SKM-1 treated with dmso at 0.1 percent for 144 hours (cell line): ENCODE measurements at regions not wholly inside any gene's neighbourhood (a gene's known extent, or its start where the extent isn't known, plus 50 kb on each side); places are given as distances from the start of the nearest gene placed in this dataset.
A peak's percentile ranks its signal among the peaks of the same experiment; 100 is the strongest.

Experiments
- DNase-seq: peaks from one replicate; lab custom pipeline; 2025; ENCODE audit not compliant: unreplicated experiment; lab: John Stamatoyannopoulos, UW

DNA sequence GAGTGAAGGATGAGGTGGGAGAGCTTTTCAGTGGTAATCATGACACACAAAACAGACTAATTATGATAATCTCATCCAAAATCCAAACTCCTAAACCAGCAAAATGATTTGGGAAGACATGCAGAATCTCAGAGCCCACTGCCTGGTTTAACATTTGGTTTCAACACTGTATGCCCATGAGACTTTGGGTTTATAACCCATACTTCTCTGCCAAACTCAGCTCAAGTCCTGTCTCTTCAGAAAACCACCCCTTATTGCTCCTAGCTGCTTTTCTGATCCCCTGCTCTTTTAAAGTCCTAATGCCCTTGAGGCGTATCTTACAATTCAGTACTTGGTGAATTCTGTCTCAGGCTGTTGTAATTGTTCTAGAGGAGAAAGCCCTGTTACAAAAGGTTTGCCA lies 593.0 kb upstream of the ID2 start:
- no peak for DNase-seq

DNA sequence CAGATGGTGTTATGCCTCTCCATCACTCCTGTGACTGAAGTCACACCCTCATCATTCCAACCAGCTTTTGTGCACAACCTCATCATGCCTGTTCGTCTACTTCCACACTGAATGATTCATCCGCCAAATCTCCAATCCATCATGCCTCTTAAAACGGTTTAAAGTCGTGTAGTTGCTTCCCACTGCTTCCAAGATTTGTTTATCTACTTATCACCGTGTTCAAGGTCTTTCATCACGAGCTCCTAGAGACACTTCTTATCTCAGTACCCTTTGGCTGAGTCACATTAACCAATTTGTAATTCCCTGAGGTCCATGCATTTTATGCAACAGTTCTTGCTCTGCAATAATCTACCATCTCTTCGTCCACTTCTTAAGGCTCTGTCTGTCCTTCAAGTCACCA lies 592.3 kb upstream of the ID2 start:
- no peak for DNase-seq

- DNase-seq = peak; percentile 61
These were observed 590.8 kb upstream of the ID2 start for GRCh38 chr2:8090748-8091700.

- no peak for DNase-seq
These were observed 587.3 kb upstream of the ID2 start for GRCh38 chr2:8094526-8094925.

DNA sequence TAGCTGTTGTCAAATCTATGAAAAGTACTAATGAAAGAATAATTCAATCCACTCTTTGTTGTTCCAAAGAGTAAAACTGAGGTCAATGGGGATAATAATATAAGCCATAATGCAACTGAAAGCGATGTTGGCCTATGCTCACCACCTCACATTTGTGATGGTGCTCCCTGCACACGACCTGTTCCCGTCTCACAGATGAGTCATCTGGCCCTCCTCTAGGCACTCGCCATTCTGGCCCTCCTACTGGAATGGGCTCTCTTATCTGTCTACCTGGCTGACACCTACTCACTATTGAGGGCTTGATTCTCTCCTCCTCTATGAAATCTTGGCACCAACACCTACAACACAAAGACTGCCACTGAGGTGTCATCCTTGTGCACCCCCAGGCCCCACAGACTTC lies 585.9 kb upstream of the ID2 start:
- no peak for DNase-seq

DNA sequence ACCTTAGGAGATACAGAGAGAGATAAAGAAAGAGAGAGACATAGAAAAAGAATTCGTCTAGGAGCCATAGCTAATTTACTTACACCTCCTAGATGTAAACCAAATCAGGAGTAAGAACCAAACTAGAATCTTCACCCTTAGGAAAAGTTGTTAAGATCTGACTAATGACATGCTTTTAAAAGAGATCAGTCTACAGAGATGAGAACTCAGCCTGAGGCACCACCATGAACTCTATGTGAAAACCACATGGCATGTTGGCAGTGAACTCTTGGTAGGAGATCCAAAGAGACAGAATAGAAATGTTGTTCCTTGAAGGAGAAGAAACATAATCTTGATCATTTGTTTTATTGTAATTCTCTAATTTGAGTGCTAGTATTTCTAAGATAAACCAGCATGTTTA lies 585.4 kb upstream of the ID2 start:
- DNase-seq = no peak

DNA sequence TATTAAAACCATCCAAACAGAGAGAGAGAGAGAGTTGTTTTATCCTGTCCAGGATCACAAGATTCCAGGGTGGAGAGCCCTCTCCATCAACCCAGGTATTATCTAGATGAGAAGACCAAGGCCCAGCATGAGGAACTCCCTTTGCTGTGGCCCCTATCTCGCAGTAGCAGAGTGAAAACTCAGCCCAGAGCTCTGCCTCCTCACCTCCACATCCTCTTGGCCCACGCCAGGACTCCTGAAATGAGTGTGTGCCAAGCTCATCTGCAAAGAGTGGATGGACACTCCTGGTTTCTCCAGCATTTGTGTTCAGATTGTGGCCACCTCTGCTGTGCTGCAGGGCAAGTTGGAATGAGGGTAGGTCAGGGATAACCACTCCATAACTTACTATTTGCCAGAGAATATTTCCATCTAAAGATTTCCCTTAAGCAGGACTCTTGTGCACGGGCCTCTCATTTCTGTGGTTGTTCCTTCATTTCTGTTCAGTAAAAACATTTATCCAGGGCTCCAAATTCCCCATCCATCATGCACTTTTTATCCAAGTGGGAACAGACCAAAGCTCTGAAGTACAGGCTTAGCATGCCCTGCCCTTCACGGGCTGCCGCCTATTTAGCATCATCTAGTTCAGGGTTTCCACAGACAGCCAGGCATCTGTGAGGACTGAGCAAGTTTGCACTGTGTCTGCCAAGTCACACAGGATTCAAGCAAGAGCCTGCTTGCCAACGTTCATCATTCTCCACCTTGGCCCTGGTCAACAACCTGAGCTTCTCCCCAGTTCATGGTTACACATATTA lies 583.2 kb upstream of the ID2 start:
- no peak for DNase-seq

GRCh38 chr2:8099267-8099582 lies 582.6 kb upstream of the ID2 start:
- DNase-seq = no peak

DNA sequence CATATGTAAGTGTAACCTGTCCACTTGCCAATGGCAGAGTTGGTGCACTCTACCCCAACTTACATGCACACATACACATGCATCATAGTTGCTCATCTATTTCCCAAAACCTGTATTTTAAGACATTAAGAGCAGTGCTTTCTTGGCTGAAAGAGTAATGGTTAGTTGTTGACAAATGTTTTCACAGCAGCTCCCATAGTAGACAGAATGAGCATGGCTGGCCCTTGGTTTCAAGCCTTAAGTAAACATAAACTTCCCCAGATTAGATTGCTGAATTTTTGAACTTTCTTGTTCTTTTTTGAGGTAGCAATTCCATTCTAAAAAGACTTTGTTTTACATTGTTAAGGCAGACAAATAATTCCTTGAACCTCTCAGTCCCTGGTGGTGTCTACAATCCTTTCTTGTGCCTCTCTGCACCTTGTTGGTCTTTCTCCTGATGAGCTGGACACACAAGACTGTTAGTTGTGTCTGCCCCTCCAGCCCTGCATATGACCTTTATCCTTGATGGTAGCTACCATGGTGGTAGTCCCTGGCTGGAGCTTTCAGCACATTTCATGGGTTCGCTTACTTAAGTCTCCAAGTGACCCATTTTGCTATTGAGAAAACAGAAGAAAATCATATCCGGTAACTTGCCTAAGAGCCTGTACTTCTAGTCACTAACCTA lies 580.1 kb upstream of the ID2 start:
- no peak for DNase-seq

GRCh38 chr2:8102470-8102869 lies 579.4 kb upstream of the ID2 start:
- DNase-seq = no peak

DNA sequence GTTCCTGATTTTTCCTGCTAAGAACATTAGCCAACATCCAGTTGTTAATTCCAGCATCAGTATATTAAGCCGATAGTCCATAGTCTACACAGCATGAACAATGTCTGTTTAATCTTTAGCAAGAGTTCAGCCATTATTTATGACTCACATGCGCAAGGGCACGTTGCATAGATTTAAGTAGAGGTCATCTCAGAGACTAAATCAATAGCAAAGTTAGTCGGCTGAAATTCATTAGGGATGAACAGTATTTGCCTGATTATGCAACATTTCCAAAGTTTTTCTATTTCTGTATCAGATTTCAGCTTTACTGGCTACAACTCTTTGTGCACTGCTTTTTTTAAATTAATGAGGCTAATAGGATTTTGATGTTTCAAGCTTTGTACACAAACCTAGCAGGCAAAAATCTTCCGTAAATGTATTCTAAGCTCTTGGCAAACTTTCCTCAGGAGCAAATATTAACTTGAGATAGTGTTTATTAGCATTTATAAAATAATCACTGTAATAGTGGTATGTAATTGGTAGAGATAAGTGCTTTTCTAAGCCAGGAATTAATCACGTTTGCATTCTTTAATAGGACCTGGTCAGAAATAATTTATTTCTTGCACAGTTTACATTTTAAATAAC lies 578.7 kb upstream of the ID2 start:
- no peak for DNase-seq

- no peak for DNase-seq
These were observed 574.7 kb upstream of the ID2 start for GRCh38 chr2:8107150-8107549.

DNA sequence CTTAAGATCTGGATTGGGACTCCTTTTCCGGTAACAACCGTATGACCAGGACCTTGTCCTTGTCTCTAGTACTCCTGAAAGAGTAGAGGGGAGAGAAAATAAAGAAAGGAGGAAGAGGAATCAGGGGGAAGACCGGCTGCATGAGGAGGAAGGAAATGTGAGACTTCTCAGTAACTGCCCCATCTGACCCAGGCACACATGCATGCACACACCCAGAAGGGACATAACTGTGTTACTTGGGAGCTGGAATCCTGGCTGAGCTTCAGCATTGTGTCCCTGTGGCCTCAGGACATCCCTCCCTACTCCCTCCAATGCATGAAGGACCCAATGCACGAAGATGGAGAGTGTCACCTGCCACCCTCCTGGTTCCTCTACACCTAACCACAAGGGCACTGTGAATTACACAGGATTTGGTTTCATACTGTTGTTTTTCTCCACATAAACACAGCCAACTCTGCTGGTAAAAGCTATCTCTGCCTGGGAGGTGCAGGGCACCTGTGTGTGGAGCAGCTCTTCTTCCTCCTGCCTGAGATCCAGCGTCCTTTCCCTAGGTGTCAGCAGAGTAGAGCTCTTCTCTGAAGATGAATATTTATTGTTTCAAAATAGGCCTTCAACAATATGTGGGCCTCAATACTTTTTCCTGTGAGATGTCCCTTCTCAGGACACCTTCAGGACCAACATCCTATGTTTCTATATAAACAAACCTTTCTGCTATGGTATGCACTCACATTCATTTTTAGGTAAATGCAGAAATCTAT lies 574.1 kb upstream of the ID2 start:
- no peak for DNase-seq

DNA sequence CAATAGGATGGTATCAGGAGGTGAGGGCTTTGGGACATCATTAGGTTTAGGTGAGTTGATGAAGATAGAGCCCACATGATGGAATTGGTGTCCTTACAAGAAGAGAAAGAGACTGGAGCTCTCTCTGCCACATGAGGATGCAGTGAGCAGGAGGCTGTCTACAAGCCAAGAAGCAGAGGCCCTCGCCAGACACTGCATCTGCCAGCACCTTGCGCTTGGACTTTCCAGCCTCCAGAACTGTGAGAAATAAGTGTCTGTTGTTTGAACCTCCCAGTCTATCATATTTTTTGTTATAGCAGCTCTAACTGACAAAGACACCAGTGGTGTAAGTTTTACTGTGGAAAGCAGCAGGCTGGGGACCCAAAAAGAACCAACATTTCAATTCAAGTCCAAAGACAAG lies 571.1 kb upstream of the ID2 start:
- DNase-seq = no peak

GRCh38 chr2:8111193-8111592 lies 570.7 kb upstream of the ID2 start:
- DNase-seq = no peak

DNA sequence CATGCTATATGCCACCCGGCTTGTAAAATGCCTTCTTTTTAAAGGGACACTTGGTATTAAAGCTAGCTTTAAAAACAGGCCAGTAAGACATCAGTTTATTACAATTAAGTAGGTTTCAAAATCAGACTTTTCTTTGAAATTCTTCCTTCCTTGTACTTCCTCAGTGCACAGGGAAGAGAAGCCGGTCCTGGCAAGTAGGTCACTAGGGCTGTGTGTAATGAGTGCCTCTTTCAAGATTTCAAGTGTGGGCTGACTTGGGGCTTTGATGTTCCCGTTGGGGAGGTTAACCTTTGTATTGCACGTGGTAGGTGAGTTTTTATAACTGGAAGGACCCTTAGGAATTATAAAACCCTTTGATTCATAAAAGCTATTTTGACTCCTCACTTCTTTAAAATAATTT lies 566.4 kb upstream of the ID2 start:
- DNase-seq = no peak

DNA sequence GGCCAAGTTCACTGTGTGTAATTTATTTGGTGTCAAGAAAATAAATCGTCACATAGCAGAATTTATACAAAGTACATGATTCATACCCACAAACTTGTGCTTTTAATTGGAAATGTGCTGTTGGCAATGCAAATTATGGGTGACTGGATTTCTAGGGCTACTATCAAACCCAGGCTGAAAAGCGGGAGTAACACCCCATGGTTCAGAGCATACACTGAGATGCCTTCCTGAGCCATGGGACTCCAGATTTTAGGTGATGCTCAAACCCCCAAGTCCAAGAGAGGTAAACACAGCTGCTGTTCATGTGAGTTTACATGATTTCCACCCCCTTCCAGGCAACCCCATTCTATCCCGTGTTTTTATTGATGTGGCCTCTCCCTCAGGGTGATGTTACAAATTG lies 565.9 kb upstream of the ID2 start:
- no peak for DNase-seq

- DNase-seq = peak; percentile 64
These were observed 565.2 kb upstream of the ID2 start for GRCh38 chr2:8116661-8117060.

DNA sequence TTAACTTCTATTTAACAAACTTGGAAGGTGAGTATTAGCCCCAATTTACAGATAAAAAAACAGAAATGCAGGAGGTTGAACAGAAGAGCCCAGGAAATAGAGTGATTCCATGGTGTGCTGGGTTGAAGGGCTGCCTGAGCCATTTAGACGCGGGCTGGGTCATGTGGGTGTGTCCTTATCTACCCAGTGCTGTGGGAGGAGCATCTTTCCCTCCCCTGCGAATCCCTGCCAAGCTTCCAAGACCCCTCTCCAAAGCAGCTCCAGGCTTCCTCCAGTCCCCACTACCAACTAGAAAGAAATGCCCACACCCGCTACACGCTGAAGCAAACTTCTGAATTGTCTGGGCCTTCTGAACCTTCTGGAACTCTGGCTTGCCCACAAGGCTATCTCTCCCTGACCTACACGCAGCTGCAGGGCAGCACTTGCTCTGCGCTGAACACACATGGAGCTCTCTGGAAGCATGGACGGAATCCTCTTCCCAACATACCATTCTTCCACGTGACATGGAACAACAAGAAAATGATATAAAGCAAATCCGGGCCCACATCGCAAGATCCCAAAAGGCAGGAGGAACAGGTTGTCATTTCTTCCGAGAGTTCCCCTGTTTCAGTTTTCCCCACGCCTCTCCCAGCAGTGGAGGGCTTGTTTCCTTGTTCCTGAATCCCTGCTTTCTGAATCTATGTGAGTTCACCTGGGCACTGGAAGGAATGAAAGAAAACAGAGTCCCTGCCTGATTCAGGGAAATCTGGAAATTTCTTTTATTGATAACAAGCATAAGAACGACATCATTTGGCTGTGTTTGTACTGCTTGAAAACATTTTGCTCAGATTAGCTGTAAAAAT lies 562.7 kb upstream of the ID2 start:
- no peak for DNase-seq
